WTC11 (cell line): ENCODE measurements at regions not wholly inside any gene's neighbourhood (a gene's known extent, or its start where the extent isn't known, plus 50 kb on each side); places are given as distances from the start of the nearest gene placed in this dataset.

Experiments used
- ATAC-seq: fragments of 200-7000 bp; cut with Tn5 transposase; 2 replicates; pipeline ENCODE4 v1.10.0; 2021; ENCODE audit warnings: mild to moderate bottlenecking, moderate library complexity
- CTCF ChIA-PET: fragments of 300-600 bp; sonication (Branson Sonifier 250); formaldehyde crosslinking; loops from one replicate; lab custom pipeline; 2021; ENCODE audit warnings: antibody characterized with exemption; lab: Charles Lee
- POLR2A ChIA-PET: fragments of 350-600 bp; sonication (Branson Sonifier 250); formaldehyde crosslinking; loops from one replicate; lab custom pipeline; 2021; ENCODE audit warnings: antibody characterized with exemption; lab: Charles Lee
- DNase-seq: peaks from one replicate; pipeline ENCODE4 v3.0.0; 2021; ENCODE audit warnings: low spot score
- H3K27ac Mint-ChIP-seq: 2 replicates; pipeline ENCODE4 v1.8.0; 2021; ENCODE audit warnings: mixed read lengths
- H3K27me3 Mint-ChIP-seq: 2 replicates; pipeline ENCODE4 v1.8.0; 2021; ENCODE audit warnings: low read depth, mild to moderate bottlenecking, moderate library complexity, mixed read lengths
- H3K36me3 Mint-ChIP-seq: 2 replicates; pipeline ENCODE4 v1.8.0; 2021; ENCODE audit warnings: mixed read lengths
- H3K4me1 Mint-ChIP-seq: 2 replicates; pipeline ENCODE4 v1.8.0; 2022; ENCODE audit warnings: mixed read lengths
- H3K4me3 Mint-ChIP-seq: 2 replicates; pipeline ENCODE4 v1.8.0; 2021; ENCODE audit warnings: mild to moderate bottlenecking, moderate library complexity, mixed read lengths
- H3K9me3 Mint-ChIP-seq: 2 replicates; pipeline ENCODE4 v1.8.0; 2021; ENCODE audit warnings: mixed read lengths
- GABPB1 ChIP-seq: sonication (generic); formaldehyde crosslinking; IDR thresholded peaks from 2 replicates; pipeline ENCODE4 v1.8.1; 2023; ENCODE audit warnings: mild to moderate bottlenecking, missing genetic modification reagents
- HMGA2 ChIP-seq: fragments of 250-450 bp; sonication (Bioruptor Pico); IDR thresholded peaks from 2 replicates; pipeline ENCODE4 v1.4.0; 2021; ENCODE audit warnings: mild to moderate bottlenecking, moderate library complexity
- JUN ChIP-seq: sonication (generic); formaldehyde crosslinking; IDR thresholded peaks from 2 replicates; pipeline ENCODE4 v1.8.0; 2023; ENCODE audit warnings: mild to moderate bottlenecking, missing genetic modification reagents
- KAT7 ChIP-seq: sonication (generic); formaldehyde crosslinking; IDR thresholded peaks from 2 replicates; pipeline ENCODE4 v1.8.1; 2023; ENCODE audit warnings: missing genetic modification reagents, mild to moderate bottlenecking, borderline replicate concordance
- RELA ChIP-seq: sonication (generic); formaldehyde crosslinking; IDR thresholded peaks from 2 replicates; pipeline ENCODE4 v1.8.1; 2022; ENCODE audit warnings: missing genetic modification reagents, mild to moderate bottlenecking, borderline replicate concordance
- RORB ChIP-seq: fragments of 250-450 bp; sonication (Bioruptor Pico); IDR thresholded peaks from 2 replicates; pipeline ENCODE4 v1.9.0; 2021; ENCODE audit warnings: mild to moderate bottlenecking
- SMAD4 ChIP-seq: sonication (generic); formaldehyde crosslinking; IDR thresholded peaks from 2 replicates; pipeline ENCODE4 v1.8.0; 2022; ENCODE audit warnings: mild to moderate bottlenecking, missing genetic modification reagents
- TCF7 ChIP-seq: sonication (generic); formaldehyde crosslinking; IDR thresholded peaks from 2 replicates; pipeline ENCODE4 v1.8.0; 2022; ENCODE audit warnings: mild to moderate bottlenecking, low read depth, missing genetic modification reagents, moderate library complexity
- TEAD1 ChIP-seq: sonication (generic); formaldehyde crosslinking; IDR thresholded peaks from 2 replicates; pipeline ENCODE4 v1.8.0; 2022; ENCODE audit warnings: mild to moderate bottlenecking, missing genetic modification reagents
- ZNF232 ChIP-seq: sonication (generic); formaldehyde crosslinking; IDR thresholded peaks from 2 replicates; pipeline ENCODE4 v1.8.0; 2022; ENCODE audit warnings: mild to moderate bottlenecking, missing genetic modification reagents
- ZNF671 ChIP-seq: fragments of 250-450 bp; sonication (Bioruptor Pico); IDR thresholded peaks from 2 replicates; pipeline ENCODE4 v1.8.0; 2021; ENCODE audit warnings: mild to moderate bottlenecking
- TF ChIP-seq, protein P1 (sequence below): sonication (generic); formaldehyde crosslinking; IDR thresholded peaks from 2 replicates; pipeline ENCODE4 v1.8.1; 2023; ENCODE audit warnings: mild to moderate bottlenecking, missing genetic modification reagents
- TF ChIP-seq, protein P2 (sequence below): sonication (generic); formaldehyde crosslinking; conservative IDR thresholded peaks from 2 replicates; pipeline ENCODE4 v1.8.1; 2022; ENCODE audit warnings: mild to moderate bottlenecking, missing genetic modification reagents
- TF ChIP-seq, protein P3 (sequence below): fragments of 250-450 bp; sonication (Bioruptor Pico); IDR thresholded peaks from 2 replicates; pipeline ENCODE4 v2.1.2; 2022; ENCODE audit warnings: mild to moderate bottlenecking, moderate library complexity
- TF ChIP-seq, protein P4 (sequence below): sonication (generic); formaldehyde crosslinking; IDR thresholded peaks from 2 replicates; pipeline ENCODE4 v1.8.0; 2022; ENCODE audit warnings: mild to moderate bottlenecking, missing genetic modification reagents
- TF ChIP-seq, protein P5 (sequence below): sonication (generic); formaldehyde crosslinking; IDR thresholded peaks from 2 replicates; pipeline ENCODE4 v1.8.1; 2022; ENCODE audit warnings: low read depth, missing genetic modification reagents, borderline replicate concordance
- TF ChIP-seq, protein P6 (sequence below): sonication (generic); formaldehyde crosslinking; IDR thresholded peaks from 2 replicates; pipeline ENCODE4 v1.8.0; 2022; ENCODE audit warnings: mild to moderate bottlenecking, missing genetic modification reagents
- TF ChIP-seq, protein P7 (sequence below): sonication (generic); formaldehyde crosslinking; conservative IDR thresholded peaks from 2 replicates; pipeline ENCODE4 v1.8.1; 2023; ENCODE audit warnings: mild to moderate bottlenecking, low read depth, missing genetic modification reagents, moderate library complexity
- TF ChIP-seq, protein P8 (sequence below): fragments of 250-450 bp; sonication (Bioruptor Pico); IDR thresholded peaks from 2 replicates; pipeline ENCODE4 v1.9.0; 2021; ENCODE audit warnings: mild to moderate bottlenecking

DNA sequence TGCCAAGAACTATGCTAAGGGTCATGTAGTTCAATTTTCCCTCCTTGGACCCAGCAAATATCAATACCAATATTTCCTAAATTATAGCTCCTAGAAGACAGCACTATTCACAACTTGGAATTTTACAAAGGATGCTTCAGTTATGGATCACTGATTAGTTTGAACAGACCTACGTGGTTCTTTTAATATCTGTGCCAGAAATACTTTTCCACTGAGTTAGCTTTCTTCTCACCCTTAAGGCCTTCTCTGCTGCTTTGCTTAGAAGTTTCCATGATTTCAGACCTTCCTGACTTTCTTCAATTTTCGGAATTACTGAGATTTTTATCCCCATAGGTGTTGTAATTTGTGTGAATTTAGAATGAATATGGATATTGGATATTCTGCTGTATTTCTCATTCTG, 380.4 kb downstream of the PSAT1 start:
- ChIA-PET POLR2A (no interaction called here), CTCF (no interaction called here)
- no peak for DNase-seq
- Mint-ChIP-seq H3K27me3 (no peaks in the 10 kb centered on the region), H3K4me3 (no peak overlapping the region), H3K36me3 (no peaks in the 10 kb centered on the region), H3K27ac (no peak overlapping the region), H3K9me3 (no peaks in the 10 kb centered on the region), H3K4me1 (peaks cover 10% of the 10 kb centered on the region)
- TF ChIP-seq KAT7 (CRISPR knock-in tag) (no peak), RORB (CRISPR knock-in tag) (no peak), GABPB1 (no peak), ZNF232 (no peak), TCF7 (no peak), JUN (CRISPR knock-in tag) (no peak), ZNF671 (CRISPR knock-in tag) (no peak), RELA (CRISPR knock-in tag) (no peak), SMAD4 (CRISPR knock-in tag) (no peak)
- TF ChIP-seq, protein P1, sequence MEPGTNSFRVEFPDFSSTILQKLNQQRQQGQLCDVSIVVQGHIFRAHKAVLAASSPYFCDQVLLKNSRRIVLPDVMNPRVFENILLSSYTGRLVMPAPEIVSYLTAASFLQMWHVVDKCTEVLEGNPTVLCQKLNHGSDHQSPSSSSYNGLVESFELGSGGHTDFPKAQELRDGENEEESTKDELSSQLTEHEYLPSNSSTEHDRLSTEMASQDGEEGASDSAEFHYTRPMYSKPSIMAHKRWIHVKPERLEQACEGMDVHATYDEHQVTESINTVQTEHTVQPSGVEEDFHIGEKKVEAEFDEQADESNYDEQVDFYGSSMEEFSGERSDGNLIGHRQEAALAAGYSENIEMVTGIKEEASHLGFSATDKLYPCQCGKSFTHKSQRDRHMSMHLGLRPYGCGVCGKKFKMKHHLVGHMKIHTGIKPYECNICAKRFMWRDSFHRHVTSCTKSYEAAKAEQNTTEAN: no peak
- TF ChIP-seq, protein P2, sequence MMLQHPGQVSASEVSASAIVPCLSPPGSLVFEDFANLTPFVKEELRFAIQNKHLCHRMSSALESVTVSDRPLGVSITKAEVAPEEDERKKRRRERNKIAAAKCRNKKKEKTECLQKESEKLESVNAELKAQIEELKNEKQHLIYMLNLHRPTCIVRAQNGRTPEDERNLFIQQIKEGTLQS (CRISPR knock-in tag): no peak
- TF ChIP-seq, protein P3, sequence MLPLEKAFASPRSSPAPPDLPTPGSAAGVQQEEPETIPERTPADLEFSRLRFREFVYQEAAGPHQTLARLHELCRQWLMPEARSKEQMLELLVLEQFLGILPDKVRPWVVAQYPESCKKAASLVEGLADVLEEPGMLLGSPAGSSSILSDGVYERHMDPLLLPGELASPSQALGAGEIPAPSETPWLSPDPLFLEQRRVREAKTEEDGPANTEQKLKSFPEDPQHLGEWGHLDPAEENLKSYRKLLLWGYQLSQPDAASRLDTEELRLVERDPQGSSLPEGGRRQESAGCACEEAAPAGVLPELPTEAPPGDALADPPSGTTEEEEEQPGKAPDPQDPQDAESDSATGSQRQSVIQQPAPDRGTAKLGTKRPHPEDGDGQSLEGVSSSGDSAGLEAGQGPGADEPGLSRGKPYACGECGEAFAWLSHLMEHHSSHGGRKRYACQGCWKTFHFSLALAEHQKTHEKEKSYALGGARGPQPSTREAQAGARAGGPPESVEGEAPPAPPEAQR (CRISPR knock-in tag): no peak
- TF ChIP-seq, protein P4, sequence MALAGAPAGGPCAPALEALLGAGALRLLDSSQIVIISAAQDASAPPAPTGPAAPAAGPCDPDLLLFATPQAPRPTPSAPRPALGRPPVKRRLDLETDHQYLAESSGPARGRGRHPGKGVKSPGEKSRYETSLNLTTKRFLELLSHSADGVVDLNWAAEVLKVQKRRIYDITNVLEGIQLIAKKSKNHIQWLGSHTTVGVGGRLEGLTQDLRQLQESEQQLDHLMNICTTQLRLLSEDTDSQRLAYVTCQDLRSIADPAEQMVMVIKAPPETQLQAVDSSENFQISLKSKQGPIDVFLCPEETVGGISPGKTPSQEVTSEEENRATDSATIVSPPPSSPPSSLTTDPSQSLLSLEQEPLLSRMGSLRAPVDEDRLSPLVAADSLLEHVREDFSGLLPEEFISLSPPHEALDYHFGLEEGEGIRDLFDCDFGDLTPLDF (CRISPR knock-in tag): no peak
- TF ChIP-seq, protein P5, sequence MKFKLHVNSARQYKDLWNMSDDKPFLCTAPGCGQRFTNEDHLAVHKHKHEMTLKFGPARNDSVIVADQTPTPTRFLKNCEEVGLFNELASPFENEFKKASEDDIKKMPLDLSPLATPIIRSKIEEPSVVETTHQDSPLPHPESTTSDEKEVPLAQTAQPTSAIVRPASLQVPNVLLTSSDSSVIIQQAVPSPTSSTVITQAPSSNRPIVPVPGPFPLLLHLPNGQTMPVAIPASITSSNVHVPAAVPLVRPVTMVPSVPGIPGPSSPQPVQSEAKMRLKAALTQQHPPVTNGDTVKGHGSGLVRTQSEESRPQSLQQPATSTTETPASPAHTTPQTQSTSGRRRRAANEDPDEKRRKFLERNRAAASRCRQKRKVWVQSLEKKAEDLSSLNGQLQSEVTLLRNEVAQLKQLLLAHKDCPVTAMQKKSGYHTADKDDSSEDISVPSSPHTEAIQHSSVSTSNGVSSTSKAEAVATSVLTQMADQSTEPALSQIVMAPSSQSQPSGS (CRISPR knock-in tag): no peak
- TF ChIP-seq, protein P6, sequence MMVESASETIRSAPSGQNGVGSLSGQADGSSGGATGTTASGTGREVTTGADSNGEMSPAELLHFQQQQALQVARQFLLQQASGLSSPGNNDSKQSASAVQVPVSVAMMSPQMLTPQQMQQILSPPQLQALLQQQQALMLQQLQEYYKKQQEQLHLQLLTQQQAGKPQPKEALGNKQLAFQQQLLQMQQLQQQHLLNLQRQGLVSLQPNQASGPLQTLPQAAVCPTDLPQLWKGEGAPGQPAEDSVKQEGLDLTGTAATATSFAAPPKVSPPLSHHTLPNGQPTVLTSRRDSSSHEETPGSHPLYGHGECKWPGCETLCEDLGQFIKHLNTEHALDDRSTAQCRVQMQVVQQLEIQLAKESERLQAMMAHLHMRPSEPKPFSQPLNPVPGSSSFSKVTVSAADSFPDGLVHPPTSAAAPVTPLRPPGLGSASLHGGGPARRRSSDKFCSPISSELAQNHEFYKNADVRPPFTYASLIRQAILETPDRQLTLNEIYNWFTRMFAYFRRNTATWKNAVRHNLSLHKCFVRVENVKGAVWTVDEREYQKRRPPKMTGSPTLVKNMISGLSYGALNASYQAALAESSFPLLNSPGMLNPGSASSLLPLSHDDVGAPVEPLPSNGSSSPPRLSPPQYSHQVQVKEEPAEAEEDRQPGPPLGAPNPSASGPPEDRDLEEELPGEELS (CRISPR knock-in tag): no peak
- TF ChIP-seq, protein P7, sequence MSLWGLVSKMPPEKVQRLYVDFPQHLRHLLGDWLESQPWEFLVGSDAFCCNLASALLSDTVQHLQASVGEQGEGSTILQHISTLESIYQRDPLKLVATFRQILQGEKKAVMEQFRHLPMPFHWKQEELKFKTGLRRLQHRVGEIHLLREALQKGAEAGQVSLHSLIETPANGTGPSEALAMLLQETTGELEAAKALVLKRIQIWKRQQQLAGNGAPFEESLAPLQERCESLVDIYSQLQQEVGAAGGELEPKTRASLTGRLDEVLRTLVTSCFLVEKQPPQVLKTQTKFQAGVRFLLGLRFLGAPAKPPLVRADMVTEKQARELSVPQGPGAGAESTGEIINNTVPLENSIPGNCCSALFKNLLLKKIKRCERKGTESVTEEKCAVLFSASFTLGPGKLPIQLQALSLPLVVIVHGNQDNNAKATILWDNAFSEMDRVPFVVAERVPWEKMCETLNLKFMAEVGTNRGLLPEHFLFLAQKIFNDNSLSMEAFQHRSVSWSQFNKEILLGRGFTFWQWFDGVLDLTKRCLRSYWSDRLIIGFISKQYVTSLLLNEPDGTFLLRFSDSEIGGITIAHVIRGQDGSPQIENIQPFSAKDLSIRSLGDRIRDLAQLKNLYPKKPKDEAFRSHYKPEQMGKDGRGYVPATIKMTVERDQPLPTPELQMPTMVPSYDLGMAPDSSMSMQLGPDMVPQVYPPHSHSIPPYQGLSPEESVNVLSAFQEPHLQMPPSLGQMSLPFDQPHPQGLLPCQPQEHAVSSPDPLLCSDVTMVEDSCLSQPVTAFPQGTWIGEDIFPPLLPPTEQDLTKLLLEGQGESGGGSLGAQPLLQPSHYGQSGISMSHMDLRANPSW (CRISPR knock-in tag): no peak
- no peak for ATAC-seq

DNA sequence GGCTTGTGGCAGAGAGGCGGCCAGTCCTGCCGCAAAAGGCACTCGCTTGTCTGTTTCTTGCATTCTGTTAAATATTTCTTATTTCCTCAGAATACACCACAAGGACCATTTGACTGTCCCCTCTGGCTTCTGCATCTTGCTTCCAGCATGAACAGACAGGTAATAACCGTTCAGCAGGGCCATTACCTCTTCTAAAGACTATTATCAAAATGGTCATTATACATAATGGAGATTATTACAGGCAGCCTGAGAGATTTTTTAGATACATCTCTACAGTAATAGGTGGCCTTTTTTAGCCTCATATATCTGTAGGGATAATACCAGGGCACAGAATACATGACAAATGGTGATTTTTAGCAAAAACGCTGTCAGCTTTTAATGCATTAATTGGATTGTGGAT, 382.0 kb downstream of the PSAT1 start:
- no peak overlapping the region for H3K27ac Mint-ChIP-seq
- H3K4me3 Mint-ChIP-seq: no peak overlapping the region
- CTCF ChIA-PET: no interaction called here
- H3K36me3 Mint-ChIP-seq: no peaks in the 10 kb centered on the region
- ATAC-seq: no peak
- 0 out of 2 replicates have a peak, but pooled peaks cover 3% of the 10 kb centered on the region for H3K9me3 Mint-ChIP-seq
- no peaks in the 10 kb centered on the region for H3K27me3 Mint-ChIP-seq
- POLR2A ChIA-PET: no interaction called here
- no peak for DNase-seq
- peaks cover 10% of the 10 kb centered on the region for H3K4me1 Mint-ChIP-seq
- TF ChIP-seq, protein P8, sequence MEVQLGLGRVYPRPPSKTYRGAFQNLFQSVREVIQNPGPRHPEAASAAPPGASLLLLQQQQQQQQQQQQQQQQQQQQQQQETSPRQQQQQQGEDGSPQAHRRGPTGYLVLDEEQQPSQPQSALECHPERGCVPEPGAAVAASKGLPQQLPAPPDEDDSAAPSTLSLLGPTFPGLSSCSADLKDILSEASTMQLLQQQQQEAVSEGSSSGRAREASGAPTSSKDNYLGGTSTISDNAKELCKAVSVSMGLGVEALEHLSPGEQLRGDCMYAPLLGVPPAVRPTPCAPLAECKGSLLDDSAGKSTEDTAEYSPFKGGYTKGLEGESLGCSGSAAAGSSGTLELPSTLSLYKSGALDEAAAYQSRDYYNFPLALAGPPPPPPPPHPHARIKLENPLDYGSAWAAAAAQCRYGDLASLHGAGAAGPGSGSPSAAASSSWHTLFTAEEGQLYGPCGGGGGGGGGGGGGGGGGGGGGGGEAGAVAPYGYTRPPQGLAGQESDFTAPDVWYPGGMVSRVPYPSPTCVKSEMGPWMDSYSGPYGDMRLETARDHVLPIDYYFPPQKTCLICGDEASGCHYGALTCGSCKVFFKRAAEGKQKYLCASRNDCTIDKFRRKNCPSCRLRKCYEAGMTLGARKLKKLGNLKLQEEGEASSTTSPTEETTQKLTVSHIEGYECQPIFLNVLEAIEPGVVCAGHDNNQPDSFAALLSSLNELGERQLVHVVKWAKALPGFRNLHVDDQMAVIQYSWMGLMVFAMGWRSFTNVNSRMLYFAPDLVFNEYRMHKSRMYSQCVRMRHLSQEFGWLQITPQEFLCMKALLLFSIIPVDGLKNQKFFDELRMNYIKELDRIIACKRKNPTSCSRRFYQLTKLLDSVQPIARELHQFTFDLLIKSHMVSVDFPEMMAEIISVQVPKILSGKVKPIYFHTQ (CRISPR knock-in tag): no peak
- TF ChIP-seq TEAD1 (CRISPR knock-in tag): no peak
- TF ChIP-seq, protein P5 (CRISPR knock-in tag): no peak
- TF ChIP-seq, protein P3 (CRISPR knock-in tag): no peak
- TF ChIP-seq HMGA2 (CRISPR knock-in tag): no peak
